ENCODE measurements at regions not wholly inside any gene's neighbourhood (a gene's known extent, or its start where the extent isn't known, plus 50 kb on each side); places are given as distances from the start of the nearest gene placed in this dataset.
A peak's percentile ranks its signal among the peaks of the same experiment; 100 is the strongest.

- DNase-seq (ENCODE audit: low read depth) = no peak
- TF ChIP-seq, protein P1, sequence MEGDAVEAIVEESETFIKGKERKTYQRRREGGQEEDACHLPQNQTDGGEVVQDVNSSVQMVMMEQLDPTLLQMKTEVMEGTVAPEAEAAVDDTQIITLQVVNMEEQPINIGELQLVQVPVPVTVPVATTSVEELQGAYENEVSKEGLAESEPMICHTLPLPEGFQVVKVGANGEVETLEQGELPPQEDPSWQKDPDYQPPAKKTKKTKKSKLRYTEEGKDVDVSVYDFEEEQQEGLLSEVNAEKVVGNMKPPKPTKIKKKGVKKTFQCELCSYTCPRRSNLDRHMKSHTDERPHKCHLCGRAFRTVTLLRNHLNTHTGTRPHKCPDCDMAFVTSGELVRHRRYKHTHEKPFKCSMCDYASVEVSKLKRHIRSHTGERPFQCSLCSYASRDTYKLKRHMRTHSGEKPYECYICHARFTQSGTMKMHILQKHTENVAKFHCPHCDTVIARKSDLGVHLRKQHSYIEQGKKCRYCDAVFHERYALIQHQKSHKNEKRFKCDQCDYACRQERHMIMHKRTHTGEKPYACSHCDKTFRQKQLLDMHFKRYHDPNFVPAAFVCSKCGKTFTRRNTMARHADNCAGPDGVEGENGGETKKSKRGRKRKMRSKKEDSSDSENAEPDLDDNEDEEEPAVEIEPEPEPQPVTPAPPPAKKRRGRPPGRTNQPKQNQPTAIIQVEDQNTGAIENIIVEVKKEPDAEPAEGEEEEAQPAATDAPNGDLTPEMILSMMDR (IDR thresholded peaks at IDR 0.05; ENCODE audit: insufficient read depth, low read depth, low read length) = no peak
- H3K4me3 ChIP-seq (ENCODE audit: low read depth, low read length) = no peak overlapping the region
These were observed 231.0 kb downstream of the ESM1 start for GRCh38 chr5:54754420-54754819.

DNA sequence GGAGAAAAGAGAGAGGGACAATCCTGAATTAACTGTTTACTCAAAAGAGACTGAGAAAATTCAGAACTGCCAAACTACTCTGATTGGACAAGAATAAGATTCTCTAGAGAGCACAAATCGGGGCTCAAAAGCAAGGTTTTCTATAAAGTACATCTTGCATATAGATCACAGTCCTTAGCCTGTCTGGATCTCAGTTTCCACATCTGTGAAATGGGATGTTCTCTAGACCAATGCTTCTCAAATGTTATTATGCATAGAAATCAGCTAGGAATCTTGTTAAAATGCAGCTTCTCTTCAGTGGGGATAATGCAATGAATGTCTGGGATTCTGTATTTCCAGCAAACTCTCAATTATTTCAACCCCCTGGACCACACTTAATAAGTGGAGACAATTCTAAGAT is 231.6 kb downstream of the ESM1 start:
- TF ChIP-seq, protein P1 (IDR thresholded peaks at IDR 0.05; ENCODE audit: insufficient read depth, low read depth, low read length) = no peak
- H3K4me3 ChIP-seq (ENCODE audit: low read depth, low read length) = no peak overlapping the region
- no peak for DNase-seq (ENCODE audit: low read depth)

GRCh38 chr5:54753034-54753433 is 232.4 kb downstream of the ESM1 start:
- no peak overlapping the region for H3K4me3 ChIP-seq (ENCODE audit: low read depth, low read length)

GRCh38 chr5:54748527-54748926 is 231.0 kb downstream of the SNX18 start:
- TF ChIP-seq, protein P1 (IDR thresholded peaks at IDR 0.05; ENCODE audit: insufficient read depth, low read depth, low read length) = no peak
- no peak for DNase-seq (ENCODE audit: low read depth)
- H3K4me3 ChIP-seq (ENCODE audit: low read depth, low read length) = no peak overlapping the region

More at GRCh38 chr5:54753034-54753433, 232.4 kb downstream of the ESM1 start:
- TF ChIP-seq, protein P1 (IDR thresholded peaks at IDR 0.05; ENCODE audit: insufficient read depth, low read depth, low read length) = no peak
- peak; percentile 66 for DNase-seq (ENCODE audit: low read depth)

- no peak for DNase-seq (ENCODE audit: low read depth)
- H3K4me3 ChIP-seq (ENCODE audit: low read depth, low read length) = no peak overlapping the region
- TF ChIP-seq, protein P1 (IDR thresholded peaks at IDR 0.05; ENCODE audit: insufficient read depth, low read depth, low read length) = no peak
These were observed 229.3 kb downstream of the SNX18 start for GRCh38 chr5:54746777-54747398.

DNA sequence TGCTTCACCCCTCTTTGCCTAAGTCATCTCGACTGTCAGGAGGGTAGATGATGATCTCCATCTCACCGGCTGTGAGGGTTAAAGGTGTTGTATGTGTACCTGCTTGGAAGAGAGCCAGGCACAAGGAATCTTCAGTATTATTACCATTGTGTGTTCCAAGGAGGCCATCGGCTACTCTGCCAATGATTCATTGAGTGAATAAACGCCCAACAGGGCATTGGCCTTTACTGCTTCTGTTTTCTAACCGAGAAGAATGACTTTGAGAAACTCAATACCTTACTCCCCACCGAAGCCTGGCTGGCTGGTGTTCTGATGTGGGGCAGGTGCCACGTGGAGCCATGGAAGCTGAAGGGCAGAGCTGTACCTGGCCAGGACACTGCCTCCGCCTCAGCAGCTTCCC is 228.8 kb downstream of the SNX18 start:
- no peak for DNase-seq (ENCODE audit: low read depth)
- no peak overlapping the region for H3K4me3 ChIP-seq (ENCODE audit: low read depth, low read length)
- TF ChIP-seq, protein P1 (IDR thresholded peaks at IDR 0.05; ENCODE audit: insufficient read depth, low read depth, low read length) = no peak

DNA sequence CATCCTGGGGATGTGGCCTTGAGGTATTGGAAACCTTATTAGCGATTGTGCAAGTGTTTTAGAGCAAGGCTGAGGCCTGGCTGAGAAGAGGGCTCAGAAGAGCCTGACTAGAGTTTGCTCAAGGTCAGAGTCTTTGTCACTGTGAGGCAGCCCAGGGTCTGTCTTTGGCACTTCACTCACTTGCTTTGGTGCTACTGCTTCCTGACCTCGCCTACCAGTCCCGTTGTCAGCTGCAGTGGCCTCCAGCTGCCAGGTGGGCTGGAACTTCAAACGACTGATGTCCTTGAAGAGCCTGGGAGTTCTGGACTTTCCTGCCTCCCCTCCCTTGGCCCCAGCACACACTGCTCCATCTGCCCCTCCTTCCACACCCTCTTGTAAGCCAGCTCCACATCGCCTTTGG is 228.0 kb downstream of the SNX18 start:
- TF ChIP-seq, protein P1 (IDR thresholded peaks at IDR 0.05; ENCODE audit: insufficient read depth, low read depth, low read length) = no peak

More for the DNA sequence above, 228.0 kb downstream of the SNX18 start:
- no peak for DNase-seq (ENCODE audit: low read depth)
- no peak overlapping the region for H3K4me3 ChIP-seq (ENCODE audit: low read depth, low read length)
